SK-N-SH treated with all-trans-retinoic acid at 6 μM for 48 hours (cell line): ENCODE measurements at regions not wholly inside any gene's neighbourhood (a gene's known extent, or its start where the extent isn't known, plus 50 kb on each side); places are given as distances from the start of the nearest gene placed in this dataset.

Experiments used
- CREB5 ChIP-seq: fragments of 250-450 bp; sonication (Bioruptor Pico); IDR thresholded peaks from 2 replicates; pipeline ENCODE4 v1.5.1; 2020; ENCODE audit warnings: low read depth, mild to moderate bottlenecking, moderate library complexity
- PPARA ChIP-seq: fragments of 250-450 bp; sonication (Bioruptor Pico); IDR thresholded peaks from 2 replicates; pipeline ENCODE4 v1.5.0; 2020; ENCODE audit warnings: mild to moderate bottlenecking, borderline replicate concordance
- ZFP3 ChIP-seq: fragments of 250-450 bp; sonication (Bioruptor Pico); IDR thresholded peaks from 2 replicates; pipeline ENCODE4 v1.5.0; 2020; ENCODE audit warnings: mild to moderate bottlenecking, moderate library complexity

- TF ChIP-seq ZFP3 (CRISPR knock-in tag), result no peak
- no peak for TF ChIP-seq PPARA (CRISPR knock-in tag)
- TF ChIP-seq CREB5, result no peak
Observed at GRCh38 chr2:226117510-226118065, 682.0 kb downstream of the IRS1 start.
